ENCODE measurements at regions not wholly inside any gene's neighbourhood (a gene's known extent, or its start where the extent isn't known, plus 50 kb on each side); places are given as distances from the start of the nearest gene placed in this dataset.

DNA sequence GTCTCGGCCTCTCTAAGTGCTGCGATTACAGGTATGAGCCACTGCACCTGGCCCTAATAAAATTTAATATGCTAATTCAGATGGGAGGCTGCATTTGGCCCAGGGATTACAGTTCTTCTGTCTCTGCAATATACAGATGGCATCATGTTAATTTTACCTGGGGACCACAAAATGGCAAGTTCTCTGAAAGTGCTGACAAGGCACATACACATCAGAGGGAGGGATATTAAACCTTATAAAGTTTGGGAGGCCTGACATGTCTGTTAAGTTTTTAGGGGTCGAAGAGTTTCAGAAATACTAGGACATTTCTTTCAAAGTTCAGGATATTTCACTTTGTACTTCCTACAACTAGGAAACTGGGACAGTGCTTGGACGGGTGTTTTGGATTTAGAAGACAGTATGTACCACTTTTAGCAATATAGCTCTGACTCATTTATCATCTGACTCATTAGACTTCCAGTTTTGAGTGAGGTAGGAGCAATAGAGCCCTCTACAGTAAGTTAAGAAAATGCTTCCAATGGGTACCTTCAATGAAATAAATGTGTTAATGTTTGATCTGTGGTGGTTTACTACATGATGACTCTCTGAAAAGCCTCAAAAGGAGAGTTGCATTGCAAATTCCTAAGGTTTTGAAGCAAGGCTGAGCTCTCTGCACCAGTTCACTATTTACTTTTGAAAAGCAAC lies 981.0 kb upstream of the HS3ST1 start:
- Histone ChIP-seq H3K9me3 (ENCODE audit: low read length) (no peaks in the 10 kb centered on the region), H3K9me2 (ENCODE audit: insufficient read depth, low read length) (no peaks in the 10 kb centered on the region)
- TF ChIP-seq EP300 (conservative IDR thresholded peaks at IDR 0.05; ENCODE audit: poor library complexity, severe bottlenecking) (no peak), TAF1 (IDR thresholded peaks at IDR 0.05; ENCODE audit: low read depth) (no peak), MXI1 (conservative IDR thresholded peaks at IDR 0.05; ENCODE audit: poor library complexity, severe bottlenecking) (no peak), POLR2AphosphoS5 (IDR thresholded peaks at IDR 0.05) (no peak), SMC3 (conservative IDR thresholded peaks at IDR 0.05; ENCODE audit: poor library complexity) (no peak), RAD21 (conservative IDR thresholded peaks at IDR 0.05) (no peak), EZH2 (IDR thresholded peaks at IDR 0.05; ENCODE audit: borderline replicate concordance, insufficient read depth, low read length, poor library complexity, severe bottlenecking) (no peak)
- TF ChIP-seq, protein P1, sequence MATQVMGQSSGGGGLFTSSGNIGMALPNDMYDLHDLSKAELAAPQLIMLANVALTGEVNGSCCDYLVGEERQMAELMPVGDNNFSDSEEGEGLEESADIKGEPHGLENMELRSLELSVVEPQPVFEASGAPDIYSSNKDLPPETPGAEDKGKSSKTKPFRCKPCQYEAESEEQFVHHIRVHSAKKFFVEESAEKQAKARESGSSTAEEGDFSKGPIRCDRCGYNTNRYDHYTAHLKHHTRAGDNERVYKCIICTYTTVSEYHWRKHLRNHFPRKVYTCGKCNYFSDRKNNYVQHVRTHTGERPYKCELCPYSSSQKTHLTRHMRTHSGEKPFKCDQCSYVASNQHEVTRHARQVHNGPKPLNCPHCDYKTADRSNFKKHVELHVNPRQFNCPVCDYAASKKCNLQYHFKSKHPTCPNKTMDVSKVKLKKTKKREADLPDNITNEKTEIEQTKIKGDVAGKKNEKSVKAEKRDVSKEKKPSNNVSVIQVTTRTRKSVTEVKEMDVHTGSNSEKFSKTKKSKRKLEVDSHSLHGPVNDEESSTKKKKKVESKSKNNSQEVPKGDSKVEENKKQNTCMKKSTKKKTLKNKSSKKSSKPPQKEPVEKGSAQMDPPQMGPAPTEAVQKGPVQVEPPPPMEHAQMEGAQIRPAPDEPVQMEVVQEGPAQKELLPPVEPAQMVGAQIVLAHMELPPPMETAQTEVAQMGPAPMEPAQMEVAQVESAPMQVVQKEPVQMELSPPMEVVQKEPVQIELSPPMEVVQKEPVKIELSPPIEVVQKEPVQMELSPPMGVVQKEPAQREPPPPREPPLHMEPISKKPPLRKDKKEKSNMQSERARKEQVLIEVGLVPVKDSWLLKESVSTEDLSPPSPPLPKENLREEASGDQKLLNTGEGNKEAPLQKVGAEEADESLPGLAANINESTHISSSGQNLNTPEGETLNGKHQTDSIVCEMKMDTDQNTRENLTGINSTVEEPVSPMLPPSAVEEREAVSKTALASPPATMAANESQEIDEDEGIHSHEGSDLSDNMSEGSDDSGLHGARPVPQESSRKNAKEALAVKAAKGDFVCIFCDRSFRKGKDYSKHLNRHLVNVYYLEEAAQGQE (IDR thresholded peaks at IDR 0.05; ENCODE audit: borderline replicate concordance) = no peak
- TF ChIP-seq, protein P2, sequence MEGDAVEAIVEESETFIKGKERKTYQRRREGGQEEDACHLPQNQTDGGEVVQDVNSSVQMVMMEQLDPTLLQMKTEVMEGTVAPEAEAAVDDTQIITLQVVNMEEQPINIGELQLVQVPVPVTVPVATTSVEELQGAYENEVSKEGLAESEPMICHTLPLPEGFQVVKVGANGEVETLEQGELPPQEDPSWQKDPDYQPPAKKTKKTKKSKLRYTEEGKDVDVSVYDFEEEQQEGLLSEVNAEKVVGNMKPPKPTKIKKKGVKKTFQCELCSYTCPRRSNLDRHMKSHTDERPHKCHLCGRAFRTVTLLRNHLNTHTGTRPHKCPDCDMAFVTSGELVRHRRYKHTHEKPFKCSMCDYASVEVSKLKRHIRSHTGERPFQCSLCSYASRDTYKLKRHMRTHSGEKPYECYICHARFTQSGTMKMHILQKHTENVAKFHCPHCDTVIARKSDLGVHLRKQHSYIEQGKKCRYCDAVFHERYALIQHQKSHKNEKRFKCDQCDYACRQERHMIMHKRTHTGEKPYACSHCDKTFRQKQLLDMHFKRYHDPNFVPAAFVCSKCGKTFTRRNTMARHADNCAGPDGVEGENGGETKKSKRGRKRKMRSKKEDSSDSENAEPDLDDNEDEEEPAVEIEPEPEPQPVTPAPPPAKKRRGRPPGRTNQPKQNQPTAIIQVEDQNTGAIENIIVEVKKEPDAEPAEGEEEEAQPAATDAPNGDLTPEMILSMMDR (IDR thresholded peaks at IDR 0.05; ENCODE audit: poor library complexity, severe bottlenecking) = no peak

DNA sequence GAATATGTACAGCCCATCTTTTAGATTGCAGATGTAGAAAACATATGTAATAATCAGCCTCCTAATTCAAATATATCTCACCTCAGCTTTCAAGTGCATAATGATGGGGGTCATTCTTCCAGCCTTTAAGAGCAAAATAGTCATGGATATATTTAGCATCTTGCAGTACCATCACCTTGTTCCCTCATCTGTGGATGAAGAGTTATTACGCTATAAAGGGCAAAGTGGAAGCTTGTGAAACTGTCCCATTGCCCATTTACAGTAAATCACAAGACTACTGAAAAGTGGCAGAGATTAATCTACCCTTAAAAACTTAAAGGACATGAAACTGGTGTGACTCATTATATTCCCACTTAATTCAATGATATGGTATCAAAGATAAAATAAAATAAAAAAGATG lies 979.7 kb upstream of the HS3ST1 start:
- Histone ChIP-seq H3F3A (ENCODE audit: insufficient read depth, low read length, poor library complexity, severe bottlenecking) (no peaks in the 10 kb centered on the region), H3K36me3 (ENCODE audit: insufficient read depth, low read length) (no peaks in the 10 kb centered on the region), H3K27me3 (ENCODE audit: insufficient read depth, low read depth, low read length) (no peaks in the 10 kb centered on the region), H3K79me2 (replicated peaks; ENCODE audit: insufficient read depth, low read length) (no peaks in the 10 kb centered on the region), H3K9me2 (ENCODE audit: insufficient read depth, low read length) (no peaks in the 10 kb centered on the region), H3K27ac (ENCODE audit: low read length) (no peak overlapping the region), H4K20me1 (ENCODE audit: insufficient read depth) (no peaks in the 10 kb centered on the region), H3K4me3 (ENCODE audit: low read length) (no peak overlapping the region), H3K4me2 (ENCODE audit: low read length) (no peak overlapping the region), H3K9me3 (ENCODE audit: low read length) (no peaks in the 10 kb centered on the region), H3K9ac (ENCODE audit: low read length) (no peak overlapping the region), H2AFZ (ENCODE audit: low read depth, low read length) (no peak overlapping the region)
- TF ChIP-seq, protein P1 (IDR thresholded peaks at IDR 0.05; ENCODE audit: borderline replicate concordance) = no peak
- TF ChIP-seq TAF1 (IDR thresholded peaks at IDR 0.05; ENCODE audit: low read depth) = no peak
- no peak for TF ChIP-seq MXI1 (conservative IDR thresholded peaks at IDR 0.05; ENCODE audit: poor library complexity, severe bottlenecking)
- no peak for TF ChIP-seq RAD21 (conservative IDR thresholded peaks at IDR 0.05)
- no peak for TF ChIP-seq EZH2 (IDR thresholded peaks at IDR 0.05; ENCODE audit: borderline replicate concordance, insufficient read depth, low read length, poor library complexity, severe bottlenecking)
- TF ChIP-seq, protein P2 (IDR thresholded peaks at IDR 0.05; ENCODE audit: poor library complexity, severe bottlenecking) = no peak
- TF ChIP-seq SMC3 (conservative IDR thresholded peaks at IDR 0.05; ENCODE audit: poor library complexity) = no peak
- no peak for TF ChIP-seq EP300 (conservative IDR thresholded peaks at IDR 0.05; ENCODE audit: poor library complexity, severe bottlenecking)
- TF ChIP-seq POLR2AphosphoS5 (IDR thresholded peaks at IDR 0.05) = no peak

More for the DNA sequence above, 981.0 kb upstream of the HS3ST1 start:
- Histone ChIP-seq H3K27ac (ENCODE audit: low read length) (no peak overlapping the region), H2AFZ (ENCODE audit: low read depth, low read length) (no peak overlapping the region), H3F3A (ENCODE audit: insufficient read depth, low read length, poor library complexity, severe bottlenecking) (no peaks in the 10 kb centered on the region), H3K79me2 (replicated peaks; ENCODE audit: insufficient read depth, low read length) (no peaks in the 10 kb centered on the region), H3K36me3 (ENCODE audit: insufficient read depth, low read length) (no peaks in the 10 kb centered on the region), H4K20me1 (ENCODE audit: insufficient read depth) (no peaks in the 10 kb centered on the region), H3K4me2 (ENCODE audit: low read length) (no peak overlapping the region), H3K4me3 (ENCODE audit: low read length) (no peak overlapping the region), H3K27me3 (ENCODE audit: insufficient read depth, low read depth, low read length) (no peaks in the 10 kb centered on the region), H3K9ac (ENCODE audit: low read length) (no peak overlapping the region)
